ENCODE measurements at regions not wholly inside any gene's neighbourhood (a gene's known extent, or its start where the extent isn't known, plus 50 kb on each side); places are given as distances from the start of the nearest gene placed in this dataset.

DNA sequence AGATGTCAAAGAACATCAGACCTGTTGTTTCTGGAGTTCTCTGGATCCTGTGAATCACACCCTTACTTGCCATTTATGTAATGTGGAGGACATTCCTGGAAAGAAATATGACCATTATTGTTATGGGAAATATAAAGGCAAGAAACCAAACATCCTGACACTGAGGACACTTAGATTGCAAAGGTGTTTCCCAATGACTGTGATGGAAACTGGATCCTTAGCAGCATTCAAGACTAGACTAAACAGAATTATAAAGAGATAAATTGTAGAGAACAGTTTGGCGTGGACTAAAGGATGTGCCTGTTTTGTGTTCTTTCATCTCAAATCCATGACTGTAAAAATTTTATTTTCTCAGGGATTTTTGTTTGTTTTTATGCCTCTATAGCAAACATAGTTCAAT is 347.7 kb upstream of the SLC14A2 start:
- TF ChIP-seq, protein P1, sequence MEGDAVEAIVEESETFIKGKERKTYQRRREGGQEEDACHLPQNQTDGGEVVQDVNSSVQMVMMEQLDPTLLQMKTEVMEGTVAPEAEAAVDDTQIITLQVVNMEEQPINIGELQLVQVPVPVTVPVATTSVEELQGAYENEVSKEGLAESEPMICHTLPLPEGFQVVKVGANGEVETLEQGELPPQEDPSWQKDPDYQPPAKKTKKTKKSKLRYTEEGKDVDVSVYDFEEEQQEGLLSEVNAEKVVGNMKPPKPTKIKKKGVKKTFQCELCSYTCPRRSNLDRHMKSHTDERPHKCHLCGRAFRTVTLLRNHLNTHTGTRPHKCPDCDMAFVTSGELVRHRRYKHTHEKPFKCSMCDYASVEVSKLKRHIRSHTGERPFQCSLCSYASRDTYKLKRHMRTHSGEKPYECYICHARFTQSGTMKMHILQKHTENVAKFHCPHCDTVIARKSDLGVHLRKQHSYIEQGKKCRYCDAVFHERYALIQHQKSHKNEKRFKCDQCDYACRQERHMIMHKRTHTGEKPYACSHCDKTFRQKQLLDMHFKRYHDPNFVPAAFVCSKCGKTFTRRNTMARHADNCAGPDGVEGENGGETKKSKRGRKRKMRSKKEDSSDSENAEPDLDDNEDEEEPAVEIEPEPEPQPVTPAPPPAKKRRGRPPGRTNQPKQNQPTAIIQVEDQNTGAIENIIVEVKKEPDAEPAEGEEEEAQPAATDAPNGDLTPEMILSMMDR (IDR thresholded peaks at IDR 0.05), result no peak
- no peak for TF ChIP-seq SIN3A (IDR thresholded peaks at IDR 0.05; ENCODE audit: borderline replicate concordance, insufficient read depth, low read depth, low read length)

Measured in Panc1 (cell line).